GM08714 (cell line): ENCODE measurements at regions not wholly inside any gene's neighbourhood (a gene's known extent, or its start where the extent isn't known, plus 50 kb on each side); places are given as distances from the start of the nearest gene placed in this dataset.

Experiments
- H3K4me3 ChIP-seq: fragments of 200-500 bp; sonication (Bioruptor generic); 2 replicates; pipeline ENCODE4 v1.5.1; 2014; ENCODE audit warnings: mild to moderate bottlenecking, low read length, inconsistent platforms
- ZNF274 ChIP-seq: IDR thresholded peaks from 2 replicates; pipeline ENCODE4 v1.6.1; 2012; ENCODE audit warnings: mild to moderate bottlenecking, low read depth, low read length

DNA sequence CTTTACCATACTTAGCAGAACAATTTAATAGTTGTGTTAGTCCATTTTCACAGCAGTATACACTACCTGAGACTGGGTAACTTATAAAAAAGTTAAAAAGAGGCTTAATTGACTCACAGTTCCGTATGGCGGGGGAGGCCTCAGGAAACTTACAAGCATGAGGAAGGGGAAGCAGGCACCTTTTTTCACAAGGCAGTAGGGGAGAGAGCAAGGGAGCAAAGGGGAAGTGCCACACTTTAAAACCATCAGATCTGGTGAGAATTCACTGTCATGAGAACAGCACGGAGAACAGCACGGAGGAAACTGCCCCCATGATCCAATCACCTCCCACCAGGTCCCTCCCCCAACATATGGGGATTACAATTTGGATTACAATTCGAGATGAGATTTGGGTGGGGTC, 269.9 kb downstream of the MTRR start:
- TF ChIP-seq ZNF274 = no peak
- no peak overlapping the region for H3K4me3 ChIP-seq

GRCh38 chr5:8150791-8151190, 281.8 kb downstream of the MTRR start:
- no peak for TF ChIP-seq ZNF274
- no peak overlapping the region for H3K4me3 ChIP-seq

DNA sequence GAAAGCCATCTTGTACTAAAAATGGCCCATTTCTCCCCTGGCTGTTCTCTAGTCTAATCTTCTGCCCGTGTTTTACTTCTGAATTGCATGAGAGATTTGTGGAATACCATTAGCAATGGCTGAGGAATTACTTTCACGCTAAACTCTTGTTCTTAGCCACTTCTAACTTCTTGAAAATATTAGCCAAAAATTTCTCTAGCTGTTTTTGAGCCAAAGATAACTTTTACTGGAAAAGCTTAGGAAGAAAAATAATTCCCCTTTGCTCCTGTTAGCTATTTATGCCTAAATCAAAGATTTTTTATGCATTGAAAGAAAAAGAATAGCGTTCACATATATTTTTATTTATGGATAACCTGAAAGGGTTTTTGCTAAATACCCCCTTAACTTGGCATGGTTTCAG, 287.8 kb downstream of the MTRR start:
- TF ChIP-seq ZNF274 = no peak

DNA sequence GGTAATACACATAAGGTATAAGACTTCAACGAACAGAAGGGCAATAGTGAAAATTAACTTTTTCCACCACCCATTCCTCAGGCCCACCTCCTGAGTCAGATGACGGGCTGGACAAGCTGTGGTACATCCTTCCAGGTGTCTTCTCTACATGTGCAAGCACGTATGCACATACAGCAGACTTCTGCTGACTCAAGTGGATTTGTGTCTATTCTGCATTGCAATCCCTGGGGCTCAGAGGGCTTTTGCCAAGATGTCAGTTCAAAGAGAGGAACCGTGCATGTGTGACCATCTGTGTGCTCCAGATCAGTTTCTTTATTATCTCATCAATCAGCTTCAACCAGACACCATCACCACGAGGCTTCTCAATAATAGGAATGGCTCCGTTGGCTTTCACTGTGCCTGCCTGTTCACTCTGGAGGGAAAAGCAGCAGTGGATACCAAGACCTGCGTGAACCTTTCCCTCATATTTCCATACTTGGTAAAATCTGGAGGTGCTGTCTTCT, 288.4 kb downstream of the MTRR start:
- H3K4me3 ChIP-seq = no peak overlapping the region
- TF ChIP-seq ZNF274 = no peak

More for the DNA sequence above, 287.8 kb downstream of the MTRR start:
- no peak overlapping the region for H3K4me3 ChIP-seq

DNA sequence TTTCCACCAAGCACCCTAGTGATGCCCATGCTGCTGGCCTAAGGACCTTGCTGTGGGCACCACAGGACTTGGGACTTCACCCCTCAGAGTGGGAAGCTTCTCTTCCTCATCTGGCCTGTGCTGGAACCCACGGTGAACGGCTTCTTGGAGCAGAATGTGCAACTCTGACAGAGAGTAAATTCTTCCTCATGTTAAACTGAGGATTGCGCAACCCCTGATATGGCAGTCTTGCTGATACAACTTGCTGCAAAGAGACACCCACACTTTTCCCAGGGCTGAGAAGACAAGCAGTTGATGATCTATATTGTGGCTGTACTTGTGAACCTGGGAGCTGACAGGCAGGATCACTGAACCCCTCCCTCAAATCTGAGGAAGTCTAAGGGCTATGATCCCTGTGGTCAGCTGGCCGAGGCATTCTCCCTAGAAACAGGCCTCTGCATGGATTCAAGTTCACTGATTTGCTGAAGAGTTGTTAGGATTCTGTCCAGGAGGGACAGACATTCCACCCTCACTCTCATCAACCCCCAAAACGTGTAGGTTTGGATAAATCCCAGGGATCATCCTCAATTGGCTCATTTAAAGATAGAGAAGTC, 307.2 kb downstream of the MTRR start:
- H3K4me3 ChIP-seq = no peak overlapping the region
- TF ChIP-seq ZNF274 = no peak

DNA sequence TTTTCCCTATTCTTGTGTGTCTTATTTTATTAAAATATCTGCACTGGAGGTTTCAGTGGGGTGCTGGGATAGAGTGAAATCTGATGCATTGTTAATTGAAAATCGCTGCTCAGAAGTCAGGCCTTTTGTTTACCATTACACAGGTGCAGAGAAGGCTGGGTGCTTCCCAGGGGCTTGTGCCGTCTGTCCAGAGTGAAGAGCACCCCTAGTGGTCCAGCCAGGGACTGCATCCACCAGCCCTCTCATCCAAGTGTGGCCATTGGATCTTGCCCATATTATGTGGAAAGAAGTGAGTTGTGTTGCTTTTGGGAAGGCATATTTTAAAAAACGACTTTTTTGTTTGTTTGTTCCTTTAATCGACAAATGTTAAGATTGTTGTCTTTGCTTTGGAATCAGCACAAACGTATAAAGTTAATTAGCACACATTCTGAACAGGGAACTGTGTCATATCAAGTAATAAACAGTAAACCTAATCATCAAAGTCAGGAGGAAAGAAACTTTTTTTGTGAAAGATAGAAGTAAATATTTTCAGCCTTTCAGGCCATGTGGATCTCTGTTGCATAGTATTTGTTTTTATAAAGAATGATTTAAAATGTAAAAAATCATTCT, 315.6 kb downstream of the MTRR start:
- H3K4me3 ChIP-seq = no peak overlapping the region
- TF ChIP-seq ZNF274 = no peak

GRCh38 chr5:8185852-8186251, 316.9 kb downstream of the MTRR start:
- H3K4me3 ChIP-seq = no peak overlapping the region
- no peak for TF ChIP-seq ZNF274

- TF ChIP-seq ZNF274 = no peak
- H3K4me3 ChIP-seq = no peak overlapping the region
These were observed 320.1 kb downstream of the MTRR start for GRCh38 chr5:8188874-8189565.

DNA sequence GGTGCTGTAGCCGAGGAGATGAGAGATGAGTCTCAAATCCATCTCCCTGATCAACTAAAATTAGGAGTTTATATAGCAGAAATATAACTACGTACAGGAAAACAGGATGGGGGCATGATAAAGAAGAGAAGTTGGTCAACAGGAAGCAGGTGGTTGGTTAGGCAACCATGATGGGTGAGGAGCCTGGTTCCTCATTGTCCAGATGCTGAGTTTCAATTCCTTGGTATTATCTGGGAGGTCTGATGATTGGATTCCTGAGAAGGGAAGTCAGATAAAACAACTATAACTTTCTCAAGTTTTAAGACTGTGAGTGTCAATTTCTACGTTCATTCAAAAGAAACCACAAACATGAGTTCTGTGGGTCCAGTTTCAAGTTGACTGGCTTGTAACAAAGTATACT, 323.9 kb downstream of the MTRR start:
- no peak for TF ChIP-seq ZNF274
- H3K4me3 ChIP-seq = no peak overlapping the region

- no peak overlapping the region for H3K4me3 ChIP-seq
- TF ChIP-seq ZNF274 = no peak
These were observed 327.1 kb downstream of the MTRR start for GRCh38 chr5:8196061-8196460.

GRCh38 chr5:8208307-8208706, 339.4 kb downstream of the MTRR start:
- no peak for TF ChIP-seq ZNF274

DNA sequence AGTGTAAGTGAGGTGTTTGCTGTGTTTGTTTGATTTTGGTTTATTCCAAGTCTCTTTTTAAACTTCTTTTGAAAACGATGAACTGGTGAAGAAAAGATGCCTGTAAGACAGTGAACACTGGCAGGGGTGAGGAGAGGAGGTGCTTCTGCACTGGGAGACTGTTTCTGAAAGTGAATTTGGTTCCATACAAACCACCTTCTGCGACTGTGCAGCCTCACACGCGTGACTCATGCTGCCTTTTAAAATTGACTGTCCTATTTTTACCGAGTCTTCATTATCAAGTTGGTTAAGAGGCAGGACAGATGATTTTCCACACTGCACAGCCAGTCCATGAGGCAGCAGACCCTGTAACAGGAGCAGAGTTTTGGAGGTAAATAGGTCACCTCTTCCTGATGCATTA, 340.6 kb downstream of the MTRR start:
- H3K4me3 ChIP-seq = no peak overlapping the region
- TF ChIP-seq ZNF274 = no peak

More at GRCh38 chr5:8208307-8208706, 339.4 kb downstream of the MTRR start:
- H3K4me3 ChIP-seq = no peak overlapping the region

DNA sequence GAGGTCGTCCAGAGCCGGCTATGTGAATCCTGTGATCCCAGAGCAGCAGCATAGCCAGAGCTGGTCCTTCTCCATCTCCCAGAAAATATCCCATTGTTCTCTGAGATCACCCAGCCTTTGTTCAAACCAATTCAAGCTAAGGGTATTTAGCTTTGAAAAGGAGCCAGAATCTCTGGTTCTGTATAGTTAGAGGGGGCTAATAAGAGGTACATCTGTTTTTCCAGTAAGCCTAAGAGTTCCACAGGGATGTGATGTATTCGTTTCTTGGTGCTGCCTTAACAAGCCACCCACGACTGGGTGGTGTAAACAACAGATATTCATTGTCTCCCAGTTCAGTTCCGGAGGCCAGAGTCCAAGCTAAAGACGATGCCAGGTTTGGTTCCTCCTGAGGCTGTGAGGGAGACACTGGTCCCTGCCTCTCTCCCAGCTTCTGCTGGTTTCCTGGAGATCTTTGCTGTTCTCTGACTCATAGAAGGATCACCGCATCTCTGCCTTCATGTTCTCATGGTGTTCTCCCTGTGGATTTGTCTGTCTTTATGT, 344.8 kb downstream of the MTRR start:
- no peak for TF ChIP-seq ZNF274
- no peak overlapping the region for H3K4me3 ChIP-seq

GRCh38 chr5:8216921-8217320, 348.0 kb downstream of the MTRR start:
- no peak for TF ChIP-seq ZNF274

GRCh38 chr5:8226148-8226547, 357.2 kb downstream of the MTRR start:
- no peak for TF ChIP-seq ZNF274
- H3K4me3 ChIP-seq = no peak overlapping the region

More at GRCh38 chr5:8216921-8217320, 348.0 kb downstream of the MTRR start:
- H3K4me3 ChIP-seq = no peak overlapping the region
